GM19238 (cell line): ENCODE measurements at regions not wholly inside any gene's neighbourhood (a gene's known extent, or its start where the extent isn't known, plus 50 kb on each side); places are given as distances from the start of the nearest gene placed in this dataset.

Experiments used
- DNase-seq: peaks from one replicate; pipeline ENCODE4 v3.0.0; 2011; ENCODE audit warnings: low spot score; ENCODE audit not compliant: insufficient read length

- DNase-seq = no peak
Measured at GRCh38 chr2:129765678-129766351, 213.7 kb upstream of the RAB6C start.

DNA sequence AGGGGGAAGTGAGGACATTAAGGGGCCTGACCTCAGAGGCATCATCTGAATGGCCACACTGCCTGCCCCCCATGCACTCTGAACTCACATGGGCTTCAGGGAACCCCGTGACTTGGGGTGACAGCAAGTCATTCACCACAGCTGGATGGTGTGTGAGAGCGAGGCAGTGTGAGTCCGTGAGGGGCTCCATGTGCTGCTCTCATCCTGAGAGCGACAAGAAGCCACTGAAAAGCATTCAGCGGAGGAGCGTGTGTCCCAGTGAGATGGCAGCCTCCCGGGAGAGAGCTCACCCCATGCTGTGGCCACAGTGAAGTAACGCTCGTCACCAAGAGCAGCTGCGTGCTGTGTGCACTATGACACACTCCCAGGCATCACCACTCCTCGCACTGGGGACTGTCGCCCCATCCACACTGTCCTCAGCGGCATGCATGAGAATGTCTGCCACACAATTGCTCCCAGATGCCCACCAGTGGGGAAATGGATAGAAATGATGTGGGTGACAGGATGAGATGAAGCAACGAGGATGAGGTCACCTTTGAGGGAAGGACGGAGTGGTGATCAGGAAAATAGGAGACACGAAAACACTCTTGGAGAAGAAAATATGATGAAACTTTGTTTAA is 213.0 kb upstream of the RAB6C start:
- no peak for DNase-seq

DNA sequence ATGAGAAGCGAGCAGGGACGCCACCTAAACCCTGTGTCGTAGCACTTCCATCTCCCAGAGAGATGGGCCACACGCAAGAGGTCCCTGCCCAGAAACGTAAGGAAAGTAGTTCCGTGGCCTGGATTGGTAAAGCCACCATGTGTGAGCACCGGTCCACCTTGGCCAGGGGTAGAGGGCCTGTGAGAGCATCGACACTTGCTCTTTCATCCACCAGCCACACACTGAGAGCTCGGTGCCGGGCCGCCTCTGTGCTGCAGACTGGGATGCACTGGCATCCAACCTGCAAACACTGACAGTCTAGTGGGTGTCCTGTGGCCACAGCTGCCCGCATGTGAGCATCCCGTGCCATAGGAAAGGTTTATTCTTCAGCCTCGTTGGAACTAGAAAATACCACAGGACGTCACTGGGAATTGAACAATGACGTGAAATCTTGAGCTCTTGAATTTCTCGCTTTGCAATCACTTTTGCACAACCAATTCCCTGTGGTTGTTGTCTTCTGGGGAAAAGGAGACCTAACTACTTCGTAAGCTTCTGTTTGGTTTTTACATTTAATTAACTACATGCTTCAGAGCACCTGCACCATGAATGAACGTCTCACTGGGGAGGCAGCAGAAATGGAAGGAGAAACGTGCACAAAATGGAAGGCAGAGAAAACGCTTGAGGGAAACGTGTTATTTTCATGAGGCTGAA is 212.0 kb upstream of the RAB6C start:
- DNase-seq = no peak

GRCh38 chr2:129768036-129768386 is 211.5 kb upstream of the RAB6C start:
- no peak for DNase-seq

GRCh38 chr2:129768485-129769184 is 210.8 kb upstream of the RAB6C start:
- no peak for DNase-seq

- DNase-seq = no peak
Measured at GRCh38 chr2:129769185-129769991, 210.1 kb upstream of the RAB6C start.

GRCh38 chr2:129771418-129772189 is 207.9 kb upstream of the RAB6C start:
- no peak for DNase-seq

GRCh38 chr2:129772190-129772579 is 207.3 kb upstream of the RAB6C start:
- DNase-seq = no peak

GRCh38 chr2:129775952-129776653 is 203.4 kb upstream of the RAB6C start:
- DNase-seq = no peak

GRCh38 chr2:129777146-129777545 is 202.3 kb upstream of the RAB6C start:
- DNase-seq = no peak

DNA sequence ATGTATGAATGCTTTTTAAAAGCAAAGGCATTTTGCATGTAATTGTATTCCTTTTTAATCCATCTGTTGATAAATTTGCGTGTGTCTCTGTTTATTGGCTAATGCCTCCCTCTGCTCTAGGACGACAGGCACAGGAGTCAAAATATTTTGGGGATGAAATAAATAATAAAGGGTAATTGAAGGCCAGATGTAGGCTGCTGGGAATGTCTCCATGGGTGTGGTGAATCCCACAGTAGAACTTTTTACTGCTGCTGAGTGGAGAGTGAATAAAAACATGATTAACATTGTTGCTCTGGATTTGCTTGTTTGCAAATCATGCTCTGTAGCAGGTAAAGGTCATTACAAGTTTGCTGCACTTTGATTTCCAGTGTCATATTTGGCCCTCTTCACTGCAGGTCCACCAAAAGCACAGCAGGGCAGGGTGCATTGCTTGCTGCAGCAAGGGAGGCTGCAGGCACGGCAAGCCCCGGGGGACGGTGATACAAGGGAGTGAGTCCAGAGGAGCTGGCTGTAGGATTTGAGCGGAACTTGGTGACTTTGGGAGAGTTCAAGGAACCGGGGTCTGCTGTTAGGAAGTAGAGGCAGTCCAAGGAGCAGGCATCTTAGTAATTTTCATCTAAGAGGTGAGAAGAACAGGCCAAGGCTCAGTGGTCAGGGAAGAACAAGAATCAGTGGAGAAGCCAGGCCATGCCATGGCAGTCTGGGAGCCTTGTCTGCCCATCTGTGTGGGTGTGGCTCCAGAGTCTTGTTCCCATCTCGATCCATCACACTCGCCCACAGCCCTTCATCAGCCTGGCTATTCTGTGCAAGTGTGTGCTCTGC is 201.5 kb upstream of the RAB6C start:
- DNase-seq = no peak

GRCh38 chr2:129778584-129778877 is 200.9 kb upstream of the RAB6C start:
- DNase-seq = no peak

DNA sequence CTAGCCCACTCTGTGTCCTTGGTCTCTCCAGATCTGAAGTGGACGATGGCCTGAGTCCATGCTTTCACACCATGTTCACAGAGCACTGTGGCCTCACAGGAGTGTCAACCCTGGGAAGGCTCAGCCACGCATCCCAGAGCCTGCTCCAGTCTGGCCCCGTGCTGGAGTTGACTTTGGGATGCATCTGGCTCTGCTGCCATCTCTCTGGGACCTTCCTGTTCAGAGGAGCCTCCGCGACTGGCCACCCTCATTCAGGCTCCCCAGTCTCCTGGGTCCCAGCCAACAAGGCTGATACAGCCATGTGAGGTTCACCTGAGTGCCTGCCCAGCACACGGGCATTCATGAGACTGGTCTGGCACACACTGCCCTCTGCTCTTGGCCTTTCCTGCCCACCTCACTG is 199.7 kb upstream of the RAB6C start:
- DNase-seq = no peak

DNA sequence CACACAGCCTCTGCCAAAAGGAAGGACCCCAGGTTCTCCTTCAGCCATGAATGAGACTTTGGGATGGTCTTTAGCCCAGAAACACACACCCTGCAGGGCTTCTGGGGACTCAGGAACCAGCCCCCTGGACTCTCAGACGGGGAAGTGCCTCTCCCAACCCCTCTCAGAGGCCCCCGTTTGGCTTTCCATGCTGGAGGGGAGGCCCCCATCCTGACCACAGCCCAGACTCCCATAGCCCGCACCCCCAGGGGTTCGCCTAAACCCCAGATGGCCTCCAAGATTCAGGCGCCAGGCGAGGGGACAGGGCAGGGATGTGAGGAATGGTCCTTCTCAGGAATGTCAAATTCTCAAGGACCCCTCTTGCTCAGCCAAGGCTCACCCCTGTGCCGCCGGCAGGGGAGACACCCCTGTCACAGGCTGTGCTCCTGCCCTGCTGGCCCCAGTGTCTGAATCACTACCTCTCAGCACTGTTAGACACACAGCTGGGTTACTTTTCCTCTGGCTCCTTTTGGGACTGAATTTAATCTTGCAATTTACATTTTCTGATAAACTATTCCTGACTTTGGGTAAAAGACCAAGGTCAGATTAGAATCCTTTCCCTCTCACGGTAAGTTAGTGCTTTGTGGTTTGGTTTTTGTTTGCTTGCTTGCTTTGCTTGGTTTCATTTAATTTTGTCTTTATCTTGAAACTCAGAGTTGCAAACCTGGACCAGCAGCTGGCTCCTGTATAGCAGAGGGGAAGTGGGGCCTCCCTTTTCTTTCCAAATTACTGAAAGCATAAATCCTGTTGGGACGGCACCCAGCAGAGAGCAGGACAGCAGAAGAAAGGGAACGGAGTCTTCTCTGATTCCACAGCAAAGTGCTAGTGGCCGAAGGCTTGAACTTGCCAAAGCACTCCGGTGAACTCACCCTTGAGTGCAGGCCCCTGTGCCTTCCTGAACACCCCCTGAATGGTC is 198.9 kb upstream of the RAB6C start:
- DNase-seq = no peak

DNA sequence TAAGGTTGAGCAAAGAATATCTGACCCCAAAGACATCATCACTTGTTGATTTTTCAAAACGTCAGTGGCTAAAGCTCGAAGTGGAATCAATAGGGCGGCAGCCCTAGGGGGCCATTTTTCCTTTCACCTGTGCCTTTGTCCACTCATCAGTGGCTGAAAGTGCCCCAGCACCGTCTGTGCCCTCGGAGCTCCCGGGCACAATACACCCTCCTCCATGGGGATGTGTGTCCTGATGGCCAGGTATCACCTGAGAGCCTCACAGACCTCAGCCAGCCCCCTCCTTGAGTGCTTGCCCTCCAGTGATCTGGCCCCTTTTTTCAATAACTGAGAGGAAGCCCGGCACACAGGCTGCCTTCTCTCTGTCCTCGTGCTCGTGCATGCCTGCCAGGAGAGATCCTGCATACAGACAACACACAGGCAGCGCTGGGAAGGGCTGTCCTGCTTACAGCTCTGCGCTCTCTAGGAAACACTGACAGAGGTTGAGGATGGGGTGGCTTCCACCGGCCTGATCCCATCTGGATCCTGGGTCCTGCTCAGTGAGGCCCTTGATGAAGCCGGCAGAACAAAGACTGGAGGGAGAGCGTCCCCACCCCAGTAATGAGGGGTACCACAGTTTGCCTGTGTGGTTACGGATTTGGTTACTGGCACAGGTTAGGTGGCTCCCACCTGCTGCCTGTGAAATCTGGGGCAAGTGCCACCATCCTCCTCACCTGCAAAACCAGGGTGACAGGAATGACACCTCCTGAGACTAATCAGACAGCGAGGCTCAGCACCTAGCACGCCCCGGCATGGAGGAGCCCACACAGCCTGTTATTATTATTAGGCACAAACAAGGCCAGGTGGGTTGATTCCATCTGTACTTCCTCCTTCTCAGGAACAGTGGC is 197.5 kb upstream of the RAB6C start:
- DNase-seq = no peak

- no peak for DNase-seq
Measured at GRCh38 chr2:129782633-129782990, 196.9 kb upstream of the RAB6C start.

DNA sequence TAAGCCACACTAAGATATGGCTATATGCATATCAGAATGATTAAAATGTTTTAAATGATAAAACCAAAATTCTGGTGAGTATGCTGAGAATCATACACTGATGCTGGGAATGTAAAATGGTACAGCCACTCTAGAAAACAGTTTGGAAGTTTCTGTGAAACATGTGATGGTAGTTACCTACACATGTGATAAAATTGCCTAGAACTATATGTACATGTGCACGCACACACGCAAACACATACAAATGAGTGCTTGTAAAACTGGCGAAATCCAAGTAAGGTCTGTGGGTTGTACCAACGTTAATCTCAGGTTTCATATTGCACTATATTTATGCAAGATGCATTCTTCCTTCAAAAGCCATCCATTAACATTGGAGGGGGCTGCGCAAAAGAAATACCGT is 195.0 kb upstream of the RAB6C start:
- no peak for DNase-seq
